ENCODE measurements at regions not wholly inside any gene's neighbourhood (a gene's known extent, or its start where the extent isn't known, plus 50 kb on each side); places are given as distances from the start of the nearest gene placed in this dataset.

- TF ChIP-seq CTCF (conservative IDR thresholded peaks at IDR 0.05; ENCODE audit: low read depth, low read length) (no peak), EZH2 (IDR thresholded peaks at IDR 0.05; ENCODE audit: borderline replicate concordance, low read depth, low read length, poor library complexity, severe bottlenecking) (no peak)
Measured at GRCh38 chr12:4830556-4831210, 79.0 kb upstream of the KCNA1 start.

Data from A673 (cell line).